ENCODE measurements at regions not wholly inside any gene's neighbourhood (a gene's known extent, or its start where the extent isn't known, plus 50 kb on each side); places are given as distances from the start of the nearest gene placed in this dataset.

DNA sequence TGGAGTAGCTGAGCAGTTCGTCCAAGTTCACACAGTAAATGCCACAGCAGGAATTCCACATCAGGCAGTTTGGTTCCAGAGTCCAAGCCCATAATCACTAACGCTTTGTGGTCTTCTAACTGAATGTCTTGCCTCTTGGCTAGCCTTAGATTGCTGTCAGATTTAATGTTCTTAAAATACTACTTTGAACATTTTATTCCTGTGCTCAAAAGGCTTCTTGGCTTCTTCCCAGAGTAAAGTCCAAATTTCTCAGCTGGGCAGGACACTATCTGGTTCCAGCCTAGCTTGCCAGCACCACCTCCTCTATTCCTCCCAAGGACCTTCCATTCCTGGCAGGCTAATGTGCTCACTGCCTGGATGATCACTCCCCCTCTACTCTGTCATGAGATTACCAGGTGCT is 256.9 kb downstream of the SQOR start:
- Histone ChIP-seq H4K20me1 (ENCODE audit: insufficient read depth, low read length) (no peaks in the 10 kb centered on the region), H3K9me2 (replicated peaks; ENCODE audit: insufficient read depth, low read length) (no peaks in the 10 kb centered on the region), H3K9me3 (replicated peaks; ENCODE audit: insufficient read depth, low read length) (no peaks in the 10 kb centered on the region), H3K4me3 (ENCODE audit: low read length) (no peak overlapping the region), H3K36me3 (replicated peaks; ENCODE audit: insufficient read depth, low read length) (no peaks in the 10 kb centered on the region), H3K4me1 (ENCODE audit: low read length) (no peaks in the 10 kb centered on the region), H2AFZ (ENCODE audit: low read length) (no peak overlapping the region), H3K27ac (ENCODE audit: low read length) (no peak overlapping the region), H3K4me2 (ENCODE audit: low read depth, low read length) (no peak overlapping the region), H3K27me3 (replicated peaks; ENCODE audit: insufficient read depth, low read length) (no peaks in the 10 kb centered on the region), H3K9ac (ENCODE audit: low read length) (no peak overlapping the region), H3K79me2 (ENCODE audit: low read length) (no peaks in the 10 kb centered on the region), H3F3A (ENCODE audit: insufficient read depth, low read length) (no peaks in the 10 kb centered on the region)
- no peak for DNase-seq
- no peak for TF ChIP-seq EZH2phosphoT487 (IDR thresholded peaks at IDR 0.05; ENCODE audit: low read length)

DNA sequence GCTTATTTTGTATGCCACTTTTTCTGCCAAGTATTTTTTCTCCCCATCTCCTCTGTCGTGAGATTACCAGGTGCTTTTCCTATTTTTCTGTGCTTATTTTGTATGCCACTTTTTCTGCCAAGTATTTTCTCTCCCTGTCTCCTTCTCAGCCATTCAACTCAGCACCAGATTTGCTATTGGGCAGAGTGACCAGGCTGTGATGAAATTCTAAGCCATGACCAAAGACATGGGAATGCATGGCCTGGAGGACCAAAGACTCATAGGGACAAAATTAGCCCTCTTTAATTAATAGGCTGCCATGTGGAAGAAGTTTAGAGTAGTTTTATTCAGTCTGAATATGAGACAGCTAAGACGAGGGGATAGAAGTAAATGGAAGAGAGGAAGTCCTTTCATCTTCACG is 257.4 kb downstream of the SQOR start:
- Histone ChIP-seq H3K4me3 (ENCODE audit: low read length) (no peak overlapping the region), H3K36me3 (replicated peaks; ENCODE audit: insufficient read depth, low read length) (no peaks in the 10 kb centered on the region), H4K20me1 (ENCODE audit: insufficient read depth, low read length) (no peaks in the 10 kb centered on the region), H3K9me2 (replicated peaks; ENCODE audit: insufficient read depth, low read length) (no peaks in the 10 kb centered on the region), H3K4me1 (ENCODE audit: low read length) (no peaks in the 10 kb centered on the region), H3K9me3 (replicated peaks; ENCODE audit: insufficient read depth, low read length) (no peaks in the 10 kb centered on the region), H3K27ac (ENCODE audit: low read length) (no peak overlapping the region), H3F3A (ENCODE audit: insufficient read depth, low read length) (no peaks in the 10 kb centered on the region), H3K27me3 (replicated peaks; ENCODE audit: insufficient read depth, low read length) (no peaks in the 10 kb centered on the region), H3K4me2 (ENCODE audit: low read depth, low read length) (no peak overlapping the region), H3K79me2 (ENCODE audit: low read length) (no peaks in the 10 kb centered on the region), H3K9ac (ENCODE audit: low read length) (no peak overlapping the region), H2AFZ (ENCODE audit: low read length) (no peak overlapping the region)
- no peak for TF ChIP-seq EZH2 (optimal IDR thresholded peaks at IDR 0.05; ENCODE audit: low read depth, low read length)
- no peak for TF ChIP-seq EZH2phosphoT487 (IDR thresholded peaks at IDR 0.05; ENCODE audit: low read length)
- TF ChIP-seq, protein P1, sequence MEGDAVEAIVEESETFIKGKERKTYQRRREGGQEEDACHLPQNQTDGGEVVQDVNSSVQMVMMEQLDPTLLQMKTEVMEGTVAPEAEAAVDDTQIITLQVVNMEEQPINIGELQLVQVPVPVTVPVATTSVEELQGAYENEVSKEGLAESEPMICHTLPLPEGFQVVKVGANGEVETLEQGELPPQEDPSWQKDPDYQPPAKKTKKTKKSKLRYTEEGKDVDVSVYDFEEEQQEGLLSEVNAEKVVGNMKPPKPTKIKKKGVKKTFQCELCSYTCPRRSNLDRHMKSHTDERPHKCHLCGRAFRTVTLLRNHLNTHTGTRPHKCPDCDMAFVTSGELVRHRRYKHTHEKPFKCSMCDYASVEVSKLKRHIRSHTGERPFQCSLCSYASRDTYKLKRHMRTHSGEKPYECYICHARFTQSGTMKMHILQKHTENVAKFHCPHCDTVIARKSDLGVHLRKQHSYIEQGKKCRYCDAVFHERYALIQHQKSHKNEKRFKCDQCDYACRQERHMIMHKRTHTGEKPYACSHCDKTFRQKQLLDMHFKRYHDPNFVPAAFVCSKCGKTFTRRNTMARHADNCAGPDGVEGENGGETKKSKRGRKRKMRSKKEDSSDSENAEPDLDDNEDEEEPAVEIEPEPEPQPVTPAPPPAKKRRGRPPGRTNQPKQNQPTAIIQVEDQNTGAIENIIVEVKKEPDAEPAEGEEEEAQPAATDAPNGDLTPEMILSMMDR (IDR thresholded peaks at IDR 0.05; ENCODE audit: low read length): no peak
- DNase-seq: no peak

GRCh38 chr15:45903283-45903682 is 268.5 kb downstream of the SQOR start:
- TF ChIP-seq EZH2 (optimal IDR thresholded peaks at IDR 0.05; ENCODE audit: low read depth, low read length) (no peak), EZH2phosphoT487 (IDR thresholded peaks at IDR 0.05; ENCODE audit: low read length) (no peak)
- TF ChIP-seq, protein P1 (IDR thresholded peaks at IDR 0.05; ENCODE audit: low read length): no peak
- no peaks in the 10 kb centered on the region for H3F3A ChIP-seq (ENCODE audit: insufficient read depth, low read length)
- no peaks in the 10 kb centered on the region for H4K20me1 ChIP-seq (ENCODE audit: insufficient read depth, low read length)
- no peak for DNase-seq
- no peak overlapping the region for H3K4me2 ChIP-seq (ENCODE audit: low read depth, low read length)
- peaks cover 7% of the 10 kb centered on the region; the same call in 1 of the 2 replicates for H3K4me1 ChIP-seq (ENCODE audit: low read length)
- H3K27me3 ChIP-seq (replicated peaks; ENCODE audit: insufficient read depth, low read length): no peaks in the 10 kb centered on the region
- H3K4me3 ChIP-seq (ENCODE audit: low read length): no peak overlapping the region
- no peaks in the 10 kb centered on the region for H3K9me2 ChIP-seq (replicated peaks; ENCODE audit: insufficient read depth, low read length)
- H3K27ac ChIP-seq (ENCODE audit: low read length): no peak overlapping the region
- H3K9me3 ChIP-seq (replicated peaks; ENCODE audit: insufficient read depth, low read length): no peaks in the 10 kb centered on the region
- no peak overlapping the region for H3K9ac ChIP-seq (ENCODE audit: low read length)
- H3K36me3 ChIP-seq (replicated peaks; ENCODE audit: insufficient read depth, low read length): no peaks in the 10 kb centered on the region
- H3K79me2 ChIP-seq (ENCODE audit: low read length): no peaks in the 10 kb centered on the region
- no peak overlapping the region for H2AFZ ChIP-seq (ENCODE audit: low read length)

DNA sequence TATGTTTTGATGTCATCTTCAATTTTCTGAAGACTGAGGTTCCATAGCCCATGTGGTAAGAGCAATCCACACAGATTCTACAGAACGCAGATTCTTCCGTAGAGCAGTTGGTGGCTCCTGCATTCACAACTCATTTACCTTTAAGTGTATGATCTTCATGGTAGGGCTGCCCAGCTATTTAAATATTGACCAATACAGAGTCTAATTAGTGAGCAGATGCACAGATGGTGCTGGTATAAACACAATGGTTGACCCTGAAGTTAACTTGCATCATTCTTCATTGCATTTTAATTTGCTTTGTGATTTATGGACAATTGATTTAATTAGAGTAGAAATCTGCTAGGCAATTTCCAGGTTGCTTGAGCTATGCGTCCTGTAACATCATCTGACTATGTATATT is 269.2 kb downstream of the SQOR start:
- TF ChIP-seq EZH2phosphoT487 (IDR thresholded peaks at IDR 0.05; ENCODE audit: low read length) (no peak), EZH2 (optimal IDR thresholded peaks at IDR 0.05; ENCODE audit: low read depth, low read length) (no peak)
- TF ChIP-seq, protein P1 (IDR thresholded peaks at IDR 0.05; ENCODE audit: low read length): no peak
- Histone ChIP-seq H3K4me1 (ENCODE audit: low read length) (no peaks in the 10 kb centered on the region; the same call in 1 of the 2 replicates), H3K4me3 (ENCODE audit: low read length) (no peak overlapping the region), H3F3A (ENCODE audit: insufficient read depth, low read length) (no peaks in the 10 kb centered on the region), H2AFZ (ENCODE audit: low read length) (no peak overlapping the region), H3K27me3 (replicated peaks; ENCODE audit: insufficient read depth, low read length) (no peaks in the 10 kb centered on the region), H3K79me2 (ENCODE audit: low read length) (no peaks in the 10 kb centered on the region), H3K9me3 (replicated peaks; ENCODE audit: insufficient read depth, low read length) (no peaks in the 10 kb centered on the region), H3K36me3 (replicated peaks; ENCODE audit: insufficient read depth, low read length) (no peaks in the 10 kb centered on the region), H3K4me2 (ENCODE audit: low read depth, low read length) (no peak overlapping the region), H4K20me1 (ENCODE audit: insufficient read depth, low read length) (no peaks in the 10 kb centered on the region), H3K27ac (ENCODE audit: low read length) (no peak overlapping the region), H3K9ac (ENCODE audit: low read length) (no peak overlapping the region), H3K9me2 (replicated peaks; ENCODE audit: insufficient read depth, low read length) (no peaks in the 10 kb centered on the region)
- no peak for DNase-seq

All from MM.1S (cell line).